ENCODE measurements at regions not wholly inside any gene's neighbourhood (a gene's known extent, or its start where the extent isn't known, plus 50 kb on each side); places are given as distances from the start of the nearest gene placed in this dataset.

GRCh38 chr10:44587488-44588318 lies 202.8 kb upstream of the CXCL12 start:
- TF ChIP-seq, protein P1, sequence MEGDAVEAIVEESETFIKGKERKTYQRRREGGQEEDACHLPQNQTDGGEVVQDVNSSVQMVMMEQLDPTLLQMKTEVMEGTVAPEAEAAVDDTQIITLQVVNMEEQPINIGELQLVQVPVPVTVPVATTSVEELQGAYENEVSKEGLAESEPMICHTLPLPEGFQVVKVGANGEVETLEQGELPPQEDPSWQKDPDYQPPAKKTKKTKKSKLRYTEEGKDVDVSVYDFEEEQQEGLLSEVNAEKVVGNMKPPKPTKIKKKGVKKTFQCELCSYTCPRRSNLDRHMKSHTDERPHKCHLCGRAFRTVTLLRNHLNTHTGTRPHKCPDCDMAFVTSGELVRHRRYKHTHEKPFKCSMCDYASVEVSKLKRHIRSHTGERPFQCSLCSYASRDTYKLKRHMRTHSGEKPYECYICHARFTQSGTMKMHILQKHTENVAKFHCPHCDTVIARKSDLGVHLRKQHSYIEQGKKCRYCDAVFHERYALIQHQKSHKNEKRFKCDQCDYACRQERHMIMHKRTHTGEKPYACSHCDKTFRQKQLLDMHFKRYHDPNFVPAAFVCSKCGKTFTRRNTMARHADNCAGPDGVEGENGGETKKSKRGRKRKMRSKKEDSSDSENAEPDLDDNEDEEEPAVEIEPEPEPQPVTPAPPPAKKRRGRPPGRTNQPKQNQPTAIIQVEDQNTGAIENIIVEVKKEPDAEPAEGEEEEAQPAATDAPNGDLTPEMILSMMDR (IDR thresholded peaks at IDR 0.05; ENCODE audit: insufficient read depth, low read length, poor library complexity, severe bottlenecking): no peak
- no peak for TF ChIP-seq EZH2phosphoT487 (conservative IDR thresholded peaks at IDR 0.05; ENCODE audit: low read length)
